H1 (cell line): ENCODE measurements at regions not wholly inside any gene's neighbourhood (a gene's known extent, or its start where the extent isn't known, plus 50 kb on each side); places are given as distances from the start of the nearest gene placed in this dataset.

Experiments
- CTCF ChIA-PET: fragments of 300-600 bp; sonication (Branson Sonifier 250); formaldehyde crosslinking; loops from one replicate; lab custom pipeline; 2021; ENCODE audit not compliant: partially characterized antibody; lab: Charles Lee
- POLR2A ChIA-PET: fragments of 300-600 bp; sonication (Branson Sonifier 250); formaldehyde crosslinking; loops from one replicate; lab custom pipeline; 2021; ENCODE audit warnings: inconsistent platforms; ENCODE audit not compliant: partially characterized antibody; lab: Charles Lee
- DNase-seq, 2 experiments: peaks; one replicate each; pipeline versions ENCODE4 v3.0.0 to v3.0.0-alpha.2; 2010 to 2022; ENCODE audit warnings: low spot score in 2 of 2, low read depth in 1 of 2, mixed read lengths in 1 of 2
- FAIRE-seq: peaks from 2 replicates; lab custom pipeline; 2011; peaks lifted over from hg19 to GRCh38; lab: Jason Lieb, UNC
- H2AFZ ChIP-seq: 2 replicates; pipeline ENCODE4 v1.8.1; 2012; ENCODE audit warnings: low read length, inconsistent platforms
- H2AK5ac ChIP-seq: 2 replicates; pipeline ENCODE4 v1.6.1; 2013; ENCODE audit warnings: low read depth, low read length
- H2BK120ac ChIP-seq: replicated peaks from 2 replicates; pipeline ENCODE3; 2013; ENCODE audit warnings: low read depth, low read length, inconsistent platforms
- H2BK12ac ChIP-seq: 2 replicates; pipeline ENCODE4 v1.6.1; 2013; ENCODE audit warnings: low read depth, low read length
- H2BK15ac ChIP-seq: 2 replicates; pipeline ENCODE4 v1.6.1; 2013; ENCODE audit warnings: low read length
- H2BK20ac ChIP-seq: 2 replicates; pipeline ENCODE4 v1.6.1; 2013; ENCODE audit warnings: low read length
- H2BK5ac ChIP-seq: 2 replicates; pipeline ENCODE4 v1.6.1; 2013; ENCODE audit warnings: low read depth, low read length
- H3K14ac ChIP-seq: 2 replicates; pipeline ENCODE4 v1.6.1; 2013; ENCODE audit warnings: inconsistent platforms; ENCODE audit not compliant: insufficient read length
- H3K18ac ChIP-seq: 2 replicates; pipeline ENCODE4 v1.6.1; 2013; ENCODE audit warnings: low read length; ENCODE audit errors: extremely low read depth
- H3K23ac ChIP-seq: 2 replicates; pipeline ENCODE4 v1.6.1; 2013; ENCODE audit warnings: inconsistent platforms; ENCODE audit not compliant: insufficient read length
- H3K23me2 ChIP-seq: 2 replicates; pipeline ENCODE4 v1.6.1; 2013; ENCODE audit warnings: low read depth, low read length
- H3K27ac ChIP-seq: 2 replicates; pipeline ENCODE4 v1.6.1; 2011; ENCODE audit warnings: low read depth, low read length, inconsistent platforms
- H3K27me3 ChIP-seq, 4 experiments: replicated peaks in 1 of 4; 1 replicate in 1 of 4; 2 replicates in 3 of 4; pipeline versions ENCODE4 v1.6.1 to v1.8.1; 2011 to 2013; ENCODE audit warnings: low read length in 3 of 4, mild to moderate bottlenecking in 3 of 4, inconsistent platforms in 2 of 4, mixed read lengths in 2 of 4, moderate library complexity in 1 of 4; ENCODE audit not compliant: control insufficient read depth in 3 of 4, insufficient read depth in 3 of 4; ENCODE audit errors: extremely low read depth in 1 of 4
- H3K36me3 ChIP-seq, 4 experiments: 2 replicates each; pipeline versions ENCODE4 v1.6.1 to v1.8.1; 2011 to 2013; ENCODE audit warnings: mild to moderate bottlenecking in 4 of 4, low read length in 3 of 4, moderate library complexity in 2 of 4, control low read depth in 1 of 4, inconsistent platforms in 1 of 4; ENCODE audit not compliant: insufficient read depth in 4 of 4, control insufficient read depth in 2 of 4
- H3K4ac ChIP-seq: replicated peaks from 2 replicates; pipeline ENCODE3; 2013; ENCODE audit warnings: low read length, low read depth, mixed read lengths, inconsistent platforms; ENCODE audit not compliant: insufficient read length
- H3K4me1 ChIP-seq, 4 experiments: replicated peaks in 1 of 4; 1 replicate in 1 of 4; 2 replicates in 3 of 4; pipeline versions ENCODE4 v1.6.1 to v1.8.1; 2011 to 2013; ENCODE audit warnings: low read length in 3 of 4, inconsistent platforms in 2 of 4, mixed read lengths in 1 of 4; ENCODE audit not compliant: insufficient read depth in 4 of 4, control insufficient read depth in 3 of 4
- H3K4me2 ChIP-seq, 2 experiments: 2 replicates each; pipeline versions ENCODE4 v1.6.1 to v1.8.1; 2011 to 2013; ENCODE audit warnings: low read depth in 2 of 2, low read length in 2 of 2, control low read depth in 1 of 2, inconsistent platforms in 1 of 2, mild to moderate bottlenecking in 1 of 2; ENCODE audit not compliant: insufficient read depth in 1 of 2
- H3K4me3 ChIP-seq, 4 experiments: fragments of 200-600, 300-600 bp in 1 of 4; sonication (generic), shearing (Covaris generic), sonication (Bioruptor Twin) in 1 of 4; 2 replicates each; pipeline versions ENCODE4 v1.5.1 to v1.8.1; 2011 to 2016; ENCODE audit warnings: low read length in 4 of 4, low read depth in 3 of 4, control low read depth in 2 of 4, inconsistent platforms in 2 of 4, mild to moderate bottlenecking in 2 of 4, mixed read lengths in 1 of 4, moderate library complexity in 1 of 4; ENCODE audit not compliant: insufficient read depth in 2 of 4; ENCODE audit errors: extremely low read depth in 1 of 4
- H3K56ac ChIP-seq: replicated peaks from 2 replicates; pipeline ENCODE3; 2013; ENCODE audit warnings: low read depth, mild to moderate bottlenecking, mixed read lengths, low read length, inconsistent platforms; ENCODE audit not compliant: insufficient read length
- H3K79me1 ChIP-seq: 2 replicates; pipeline ENCODE4 v1.6.1; 2013; ENCODE audit warnings: low read depth, low read length, control low read depth
- H3K79me2 ChIP-seq, 2 experiments: 2 replicates each; pipeline versions ENCODE4 v1.6.1 to v1.8.1; 2012 to 2013; ENCODE audit warnings: low read length in 2 of 2, mild to moderate bottlenecking in 2 of 2, inconsistent platforms in 1 of 2; ENCODE audit not compliant: insufficient read depth in 2 of 2, control insufficient read depth in 1 of 2
- H3K9ac ChIP-seq, 4 experiments: replicated peaks in 1 of 4; 1 replicate in 1 of 4; 2 replicates in 3 of 4; pipeline versions ENCODE4 v1.6.1 to v1.8.1; 2011 to 2013; ENCODE audit warnings: low read depth in 3 of 4, low read length in 3 of 4, control low read depth in 2 of 4, mild to moderate bottlenecking in 2 of 4, moderate library complexity in 2 of 4, inconsistent platforms in 1 of 4; ENCODE audit errors: extremely low read depth in 1 of 4
- H3K9me3 ChIP-seq, 2 experiments: 2 replicates each; pipeline versions ENCODE4 v1.6.1 to v1.8.1; 2012 to 2013; ENCODE audit warnings: mild to moderate bottlenecking in 2 of 2, moderate library complexity in 2 of 2, control low read depth in 1 of 2, inconsistent platforms in 1 of 2, low read depth in 1 of 2, low read length in 1 of 2, mixed read lengths in 1 of 2; ENCODE audit not compliant: insufficient read depth in 2 of 2
- H4K20me1 ChIP-seq, 2 experiments: replicated peaks in 1 of 2; 2 replicates each; pipeline versions ENCODE3 to v1.8.1; 2011 to 2013; ENCODE audit warnings: inconsistent platforms in 2 of 2, low read length in 2 of 2, mild to moderate bottlenecking in 1 of 2; ENCODE audit not compliant: insufficient read depth in 2 of 2, control insufficient read depth in 1 of 2
- H4K5ac ChIP-seq: 2 replicates; pipeline ENCODE4 v1.6.1; 2013; ENCODE audit warnings: low read length, low read depth, mixed read lengths, inconsistent platforms; ENCODE audit not compliant: insufficient read length
- H4K8ac ChIP-seq: 2 replicates; pipeline ENCODE4 v1.8.0; 2013; ENCODE audit warnings: mild to moderate bottlenecking, moderate library complexity, low read length, inconsistent platforms; ENCODE audit not compliant: insufficient read depth; ENCODE audit errors: extremely low read depth
- H4K91ac ChIP-seq: replicated peaks from 2 replicates; pipeline ENCODE3; 2013; ENCODE audit warnings: low read length, mixed read lengths, inconsistent platforms; ENCODE audit not compliant: insufficient read length
- CEBPB ChIP-seq: IDR thresholded peaks from 2 replicates; pipeline ENCODE4 v1.6.1; 2012; ENCODE audit warnings: low read depth, low read length
- CTBP2 ChIP-seq: IDR thresholded peaks from 2 replicates; pipeline ENCODE4 v1.7.0; 2011; ENCODE audit warnings: borderline replicate concordance, mild to moderate bottlenecking, moderate library complexity, mixed read lengths, low read length; ENCODE audit not compliant: insufficient read depth, insufficient read length
- WGBS, 2 experiments: shearing (Covaris generic) in 1 of 2; methylation state at CpG; one replicate each; pipeline versions ENCODE4 v1.1.6 to v1.1.7; 2013 to 2015; ENCODE audit warnings: low lambda C conversion rate in 2 of 2, mixed read lengths in 2 of 2, inconsistent platforms in 1 of 2, low coverage in 1 of 2, missing lambda C conversion rate in 1 of 2; ENCODE audit not compliant: insufficient replicate concordance in 2 of 2, insufficient coverage in 1 of 2, insufficient read length in 1 of 2; ENCODE audit errors: extremely low coverage in 1 of 2, missing lambda C conversion rate in 1 of 2; 5-methylcytosine and 5-hydroxymethylcytosine counted together

DNA sequence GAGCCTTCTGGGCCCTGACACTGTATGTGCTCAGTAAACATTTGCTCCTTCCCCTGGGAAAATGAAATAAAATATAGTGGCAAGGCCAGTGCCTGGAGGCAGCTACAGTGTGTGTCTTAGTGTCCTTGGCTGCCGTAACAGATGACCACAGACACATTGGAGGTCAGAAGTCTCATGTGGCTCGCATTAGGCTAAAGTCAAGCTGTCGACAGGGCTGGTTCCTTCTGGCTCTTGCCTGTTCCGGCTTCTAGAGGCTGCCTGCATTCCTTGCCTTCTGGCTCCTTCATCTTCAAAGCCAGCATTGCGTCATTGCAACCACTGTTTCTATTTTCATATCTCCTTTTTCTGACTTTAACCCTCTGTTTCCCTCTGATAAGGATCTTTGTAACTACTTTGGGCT, 83.6 kb upstream of the STX18 start:
- DNase-seq (no peak), FAIRE-seq (no peak)
- CTCF ChIA-PET, result interaction anchor here (1.2 to 3.5 kb wide), 4 partner anchors 9 to 49 kb away, joined by 3 to 12 read pairs (median 6); no protein-coding TSS in a partner anchor
- Histone ChIP-seq H4K8ac (no peak overlapping the region), H2BK120ac (no peak overlapping the region), H3K4me1 (peaks cover 0 to 6% (median 0%) of the 10 kb centered on the region in 4 experiments; a peak in 3 of 7 replicates), H2AFZ (no peak overlapping the region), H2AK5ac (no peak overlapping the region), H2BK15ac (no peak overlapping the region), H3K4ac (no peak overlapping the region), H3K9ac (no peak overlapping the region), H3K9me3 (no peaks in the 10 kb centered on the region), H3K14ac (no peak overlapping the region), H3K27ac (no peak overlapping the region), H3K27me3 (no peaks in the 10 kb centered on the region), H2BK5ac (no peak overlapping the region), H2BK12ac (no peak overlapping the region), H3K56ac (no peak overlapping the region), H3K4me3 (no peak overlapping the region), H3K79me2 (no peaks in the 10 kb centered on the region), H2BK20ac (no peak overlapping the region), H3K79me1 (no peaks in the 10 kb centered on the region), H3K4me2 (no peak overlapping the region), H4K5ac (no peak overlapping the region), H4K91ac (no peak overlapping the region), H4K20me1 (peaks cover 0 to 3% of the 10 kb centered on the region in 2 experiments), H3K36me3 (no peaks in the 10 kb centered on the region), H3K23me2 (no peaks in the 10 kb centered on the region), H3K23ac (no peak overlapping the region), H3K18ac (no peak overlapping the region)
- 92% methylated on average over 5 of the region's 5 CpGs; no CpG with 5 or more reads in 1 of the 2 experiments for WGBS, 2 experiments
- no peak for TF ChIP-seq CTBP2
- 0 out of 2 replicates have a peak, but pooled peaks have one; percentile 58 for TF ChIP-seq CEBPB
- POLR2A ChIA-PET, result no interaction called here
